ENCODE measurements at regions not wholly inside any gene's neighbourhood (a gene's known extent, or its start where the extent isn't known, plus 50 kb on each side); places are given as distances from the start of the nearest gene placed in this dataset.

DNA sequence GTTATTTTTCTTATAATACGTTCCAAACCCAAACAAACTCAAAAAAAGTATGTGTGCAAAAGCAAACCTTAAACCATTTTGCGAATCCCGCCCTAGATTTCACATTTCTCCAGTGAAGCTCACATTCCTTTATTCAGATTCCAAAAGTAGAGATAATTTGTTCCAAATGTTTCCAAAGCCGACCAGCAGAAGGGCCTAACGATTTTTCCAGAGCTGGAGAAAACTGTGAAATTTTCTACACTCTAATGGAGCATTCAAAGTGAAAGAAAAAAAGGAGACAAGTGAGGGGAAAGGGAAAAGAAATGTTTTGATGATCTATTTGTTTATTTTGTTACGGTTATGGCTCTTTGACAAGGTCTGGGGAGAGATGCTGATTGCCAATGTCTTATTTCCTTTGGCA lies 286.5 kb upstream of the SLC14A2 start:
- H3K27me3 ChIP-seq (ENCODE audit: control insufficient read depth in 1 of 2, insufficient read depth in 2 of 2, low read length in 2 of 2): no peaks in the 10 kb centered on the region
- H3K27ac ChIP-seq (ENCODE audit: low read length): no peak overlapping the region
- H3K4me3 ChIP-seq (ENCODE audit: low read length in 2 of 2): no peak overlapping the region
- no peak overlapping the region for H3K9ac ChIP-seq (ENCODE audit: low read length in 2 of 2)
- H3K4me1 ChIP-seq (ENCODE audit: control insufficient read depth, insufficient read depth, low read length): no peaks in the 10 kb centered on the region
- H3K9me3 ChIP-seq (ENCODE audit: control insufficient read depth in 2 of 2, low read length in 2 of 2): no peaks in the 10 kb centered on the region
- no peaks in the 10 kb centered on the region for H3K36me3 ChIP-seq (ENCODE audit: control insufficient read depth in 2 of 2, insufficient read depth in 2 of 2, low read length in 2 of 2)

DNA sequence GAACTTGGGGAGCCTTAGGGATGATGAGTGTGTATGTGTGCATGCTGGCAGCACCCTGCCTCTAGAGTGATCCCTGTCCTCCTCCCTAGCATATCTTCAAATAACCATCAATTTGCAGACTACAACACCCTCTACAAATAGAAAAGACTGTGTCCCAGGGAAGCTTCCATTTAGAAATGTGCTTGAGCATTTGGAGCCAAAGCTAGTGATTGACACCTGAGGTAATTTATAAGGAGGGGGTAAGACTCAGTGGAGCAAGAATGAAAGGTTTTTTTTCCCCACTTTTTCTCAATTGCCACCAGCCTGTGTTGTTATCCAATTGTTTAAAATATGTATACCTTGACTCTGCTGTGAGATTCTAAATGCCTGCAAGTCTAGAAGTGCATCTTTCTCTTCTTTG lies 286.0 kb upstream of the SLC14A2 start:
- Histone ChIP-seq H3K9me3 (ENCODE audit: control insufficient read depth in 2 of 2, low read length in 2 of 2) (no peaks in the 10 kb centered on the region), H3K27ac (ENCODE audit: low read length) (no peak overlapping the region), H3K36me3 (ENCODE audit: control insufficient read depth in 2 of 2, insufficient read depth in 2 of 2, low read length in 2 of 2) (no peaks in the 10 kb centered on the region), H3K4me3 (ENCODE audit: low read length in 2 of 2) (no peak overlapping the region), H3K9ac (ENCODE audit: low read length in 2 of 2) (no peak overlapping the region), H3K27me3 (ENCODE audit: control insufficient read depth in 1 of 2, insufficient read depth in 2 of 2, low read length in 2 of 2) (no peaks in the 10 kb centered on the region), H3K4me1 (ENCODE audit: control insufficient read depth, insufficient read depth, low read length) (no peaks in the 10 kb centered on the region)

DNA sequence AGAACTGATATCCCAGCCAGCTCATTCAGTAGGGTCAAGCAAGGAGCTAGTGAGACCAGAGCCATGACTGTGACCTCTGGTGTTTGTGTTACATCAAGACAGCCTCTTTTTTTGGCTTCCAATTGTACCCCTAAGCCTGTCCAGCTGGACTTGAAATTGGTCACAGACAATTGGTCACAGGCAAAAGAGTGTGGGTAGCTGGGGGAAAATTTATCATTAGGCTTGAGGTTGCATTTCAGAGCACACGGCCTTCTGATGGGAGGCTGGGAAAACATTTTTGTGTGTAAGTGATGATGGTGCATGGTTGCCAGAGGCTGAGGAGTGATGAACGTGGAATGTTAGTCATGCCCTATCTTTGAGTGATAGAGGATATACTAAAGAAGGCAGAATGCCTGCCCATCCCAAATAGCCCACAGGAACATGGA lies 285.1 kb upstream of the SLC14A2 start:
- H3K27me3 ChIP-seq (ENCODE audit: control insufficient read depth in 1 of 2, insufficient read depth in 2 of 2, low read length in 2 of 2): no peaks in the 10 kb centered on the region
- no peaks in the 10 kb centered on the region for H3K4me1 ChIP-seq (ENCODE audit: control insufficient read depth, insufficient read depth, low read length)
- no peaks in the 10 kb centered on the region for H3K36me3 ChIP-seq (ENCODE audit: control insufficient read depth in 2 of 2, insufficient read depth in 2 of 2, low read length in 2 of 2)
- no peak overlapping the region for H3K27ac ChIP-seq (ENCODE audit: low read length)
- H3K4me3 ChIP-seq (ENCODE audit: low read length in 2 of 2): no peak overlapping the region
- H3K9me3 ChIP-seq (ENCODE audit: control insufficient read depth in 2 of 2, low read length in 2 of 2): no peaks in the 10 kb centered on the region
- H3K9ac ChIP-seq (ENCODE audit: low read length in 2 of 2): no peak overlapping the region

DNA sequence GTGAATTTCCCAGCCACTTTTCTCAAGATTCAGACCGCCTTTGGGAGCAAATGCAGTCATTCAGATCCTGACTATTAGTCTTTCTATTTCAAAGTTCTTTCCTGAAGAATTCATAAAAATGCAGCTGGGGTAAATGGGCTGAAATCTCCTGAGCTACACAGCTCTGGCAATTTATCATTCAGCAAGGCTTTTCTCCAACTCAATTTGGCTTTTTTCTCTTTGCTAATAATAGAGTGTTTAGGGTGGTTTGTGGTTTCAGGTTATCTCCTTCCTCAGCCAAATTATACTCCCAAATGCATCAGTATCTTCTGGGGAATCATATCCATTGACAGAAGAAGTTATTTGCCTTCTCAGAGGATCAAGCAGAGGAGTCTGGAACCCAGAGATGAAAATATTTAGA lies 282.4 kb upstream of the SLC14A2 start:
- Histone ChIP-seq H3K27me3 (ENCODE audit: control insufficient read depth in 1 of 2, insufficient read depth in 2 of 2, low read length in 2 of 2) (no peaks in the 10 kb centered on the region), H3K36me3 (ENCODE audit: control insufficient read depth in 2 of 2, insufficient read depth in 2 of 2, low read length in 2 of 2) (no peaks in the 10 kb centered on the region), H3K9ac (ENCODE audit: low read length in 2 of 2) (no peak overlapping the region), H3K4me1 (ENCODE audit: control insufficient read depth, insufficient read depth, low read length) (no peaks in the 10 kb centered on the region), H3K9me3 (ENCODE audit: control insufficient read depth in 2 of 2, low read length in 2 of 2) (no peaks in the 10 kb centered on the region), H3K27ac (ENCODE audit: low read length) (no peak overlapping the region), H3K4me3 (ENCODE audit: low read length in 2 of 2) (no peak overlapping the region)

DNA sequence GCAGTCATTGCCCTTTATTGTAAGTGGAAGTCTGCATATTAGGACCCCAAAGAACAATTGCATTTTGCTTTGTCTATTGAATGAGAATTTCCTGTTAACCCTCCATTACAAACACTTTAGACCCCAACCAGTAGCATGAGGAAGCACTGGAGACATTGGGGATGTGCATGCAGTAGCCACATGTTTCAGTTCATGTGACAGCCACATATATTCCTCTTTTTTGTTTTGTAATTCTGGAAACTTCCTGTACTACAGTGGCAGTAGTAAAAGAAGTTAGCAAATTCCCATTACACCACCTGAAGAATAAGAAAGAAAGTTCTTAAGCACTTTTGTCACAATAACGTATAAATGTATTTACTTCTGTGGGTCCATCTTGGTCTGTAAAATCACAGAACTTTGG lies 281.1 kb upstream of the SLC14A2 start:
- H3K36me3 ChIP-seq (ENCODE audit: control insufficient read depth in 2 of 2, insufficient read depth in 2 of 2, low read length in 2 of 2): no peaks in the 10 kb centered on the region
- no peak overlapping the region for H3K9ac ChIP-seq (ENCODE audit: low read length in 2 of 2)

DNA sequence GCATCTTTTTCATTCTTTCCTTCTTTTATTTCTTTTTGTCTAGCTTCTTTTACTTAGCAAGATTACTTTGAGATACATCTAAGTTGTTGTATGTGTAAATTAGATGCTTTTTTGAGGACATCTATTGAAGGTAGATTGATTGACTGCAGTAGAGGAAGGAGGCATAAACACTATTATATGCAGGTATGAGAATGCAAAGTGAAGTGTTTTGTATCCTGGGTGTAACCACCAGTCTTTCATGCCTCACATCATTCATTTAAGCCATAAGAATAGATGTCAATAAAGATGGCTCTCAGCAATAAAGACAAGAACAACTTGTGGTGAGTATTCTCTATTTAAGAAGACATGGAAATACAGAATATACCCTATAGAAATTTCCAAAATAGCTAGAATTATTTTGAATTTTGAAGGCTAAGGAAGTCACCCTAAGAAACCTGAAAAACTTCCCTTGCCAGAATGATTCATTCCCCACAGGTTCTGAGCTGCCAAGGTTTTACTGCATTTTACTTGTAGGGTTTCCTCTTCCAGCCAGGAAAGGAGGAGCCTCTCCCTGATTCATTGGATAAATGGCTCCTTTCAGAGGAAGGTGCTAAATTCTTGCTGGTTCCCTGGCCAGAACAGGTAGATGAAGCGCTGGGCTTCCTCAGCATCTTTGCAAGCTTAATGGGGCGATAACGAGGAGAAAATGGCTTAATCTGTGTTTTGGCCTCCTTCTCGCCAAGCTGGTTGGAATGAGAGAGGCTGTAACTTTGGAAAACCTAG lies 279.8 kb upstream of the SLC14A2 start:
- no peaks in the 10 kb centered on the region for H3K4me1 ChIP-seq (ENCODE audit: control insufficient read depth, insufficient read depth, low read length)
- no peak overlapping the region for H3K4me3 ChIP-seq (ENCODE audit: low read length in 2 of 2)
- no peaks in the 10 kb centered on the region for H3K9me3 ChIP-seq (ENCODE audit: control insufficient read depth in 2 of 2, low read length in 2 of 2)
- H3K27me3 ChIP-seq (ENCODE audit: control insufficient read depth in 1 of 2, insufficient read depth in 2 of 2, low read length in 2 of 2): no peaks in the 10 kb centered on the region
- H3K9ac ChIP-seq (ENCODE audit: low read length in 2 of 2): no peak overlapping the region
- H3K36me3 ChIP-seq (ENCODE audit: control insufficient read depth in 2 of 2, insufficient read depth in 2 of 2, low read length in 2 of 2): no peaks in the 10 kb centered on the region
- no peak overlapping the region for H3K27ac ChIP-seq (ENCODE audit: low read length)

More for the DNA sequence above, 281.1 kb upstream of the SLC14A2 start:
- Histone ChIP-seq H3K4me1 (ENCODE audit: control insufficient read depth, insufficient read depth, low read length) (no peaks in the 10 kb centered on the region), H3K4me3 (ENCODE audit: low read length in 2 of 2) (no peak overlapping the region), H3K27me3 (ENCODE audit: control insufficient read depth in 1 of 2, insufficient read depth in 2 of 2, low read length in 2 of 2) (no peaks in the 10 kb centered on the region), H3K27ac (ENCODE audit: low read length) (no peak overlapping the region), H3K9me3 (ENCODE audit: control insufficient read depth in 2 of 2, low read length in 2 of 2) (no peaks in the 10 kb centered on the region)

DNA sequence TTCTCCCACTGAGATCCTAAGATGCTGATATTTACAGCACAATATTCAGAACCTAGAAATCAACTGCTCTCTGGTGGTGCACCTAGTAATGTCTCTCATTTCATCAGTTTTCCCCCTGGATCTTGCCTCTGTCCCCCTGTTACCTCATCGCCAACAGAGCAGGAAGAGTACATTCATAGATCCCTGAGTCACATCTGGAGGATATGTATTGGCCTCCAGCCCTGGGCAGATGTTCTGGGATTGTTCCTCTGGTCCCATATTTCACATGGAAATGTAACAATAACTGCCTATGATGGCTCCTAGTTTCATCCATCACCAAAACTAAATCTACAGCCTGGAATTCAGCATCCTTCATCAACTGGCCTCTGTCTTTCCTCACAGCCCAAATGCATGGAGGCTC lies 278.8 kb upstream of the SLC14A2 start:
- Histone ChIP-seq H3K4me1 (ENCODE audit: control insufficient read depth, insufficient read depth, low read length) (no peaks in the 10 kb centered on the region), H3K9ac (ENCODE audit: low read length in 2 of 2) (no peak overlapping the region), H3K36me3 (ENCODE audit: control insufficient read depth in 2 of 2, insufficient read depth in 2 of 2, low read length in 2 of 2) (no peaks in the 10 kb centered on the region), H3K27me3 (ENCODE audit: control insufficient read depth in 1 of 2, insufficient read depth in 2 of 2, low read length in 2 of 2) (no peaks in the 10 kb centered on the region), H3K27ac (ENCODE audit: low read length) (no peak overlapping the region), H3K9me3 (ENCODE audit: control insufficient read depth in 2 of 2, low read length in 2 of 2) (no peaks in the 10 kb centered on the region), H3K4me3 (ENCODE audit: low read length in 2 of 2) (no peak overlapping the region)

DNA sequence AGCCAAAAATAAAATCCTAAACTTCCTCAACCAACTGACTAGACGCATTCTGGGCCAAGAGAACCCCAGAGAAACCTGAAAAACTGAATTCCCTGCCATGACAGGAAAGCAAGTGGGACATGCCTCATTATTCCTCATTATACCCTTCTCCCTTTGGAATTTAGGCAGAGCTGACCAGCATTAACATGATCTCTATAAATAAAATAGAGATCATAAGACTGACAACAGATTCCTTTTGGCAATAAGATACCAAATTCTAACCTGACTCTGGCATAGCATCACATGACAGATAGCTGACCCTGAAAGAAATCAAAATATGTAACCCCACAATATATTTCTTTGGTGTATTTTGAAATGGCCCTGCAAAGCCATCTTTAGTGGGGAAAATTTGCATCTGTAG lies 277.8 kb upstream of the SLC14A2 start:
- no peaks in the 10 kb centered on the region for H3K27me3 ChIP-seq (ENCODE audit: control insufficient read depth in 1 of 2, insufficient read depth in 2 of 2, low read length in 2 of 2)
- no peaks in the 10 kb centered on the region for H3K4me1 ChIP-seq (ENCODE audit: control insufficient read depth, insufficient read depth, low read length)
- no peak overlapping the region for H3K27ac ChIP-seq (ENCODE audit: low read length)
- no peaks in the 10 kb centered on the region for H3K36me3 ChIP-seq (ENCODE audit: control insufficient read depth in 2 of 2, insufficient read depth in 2 of 2, low read length in 2 of 2)
- H3K4me3 ChIP-seq (ENCODE audit: low read length in 2 of 2): no peak overlapping the region
- no peak overlapping the region for H3K9ac ChIP-seq (ENCODE audit: low read length in 2 of 2)
- H3K9me3 ChIP-seq (ENCODE audit: control insufficient read depth in 2 of 2, low read length in 2 of 2): no peaks in the 10 kb centered on the region

DNA sequence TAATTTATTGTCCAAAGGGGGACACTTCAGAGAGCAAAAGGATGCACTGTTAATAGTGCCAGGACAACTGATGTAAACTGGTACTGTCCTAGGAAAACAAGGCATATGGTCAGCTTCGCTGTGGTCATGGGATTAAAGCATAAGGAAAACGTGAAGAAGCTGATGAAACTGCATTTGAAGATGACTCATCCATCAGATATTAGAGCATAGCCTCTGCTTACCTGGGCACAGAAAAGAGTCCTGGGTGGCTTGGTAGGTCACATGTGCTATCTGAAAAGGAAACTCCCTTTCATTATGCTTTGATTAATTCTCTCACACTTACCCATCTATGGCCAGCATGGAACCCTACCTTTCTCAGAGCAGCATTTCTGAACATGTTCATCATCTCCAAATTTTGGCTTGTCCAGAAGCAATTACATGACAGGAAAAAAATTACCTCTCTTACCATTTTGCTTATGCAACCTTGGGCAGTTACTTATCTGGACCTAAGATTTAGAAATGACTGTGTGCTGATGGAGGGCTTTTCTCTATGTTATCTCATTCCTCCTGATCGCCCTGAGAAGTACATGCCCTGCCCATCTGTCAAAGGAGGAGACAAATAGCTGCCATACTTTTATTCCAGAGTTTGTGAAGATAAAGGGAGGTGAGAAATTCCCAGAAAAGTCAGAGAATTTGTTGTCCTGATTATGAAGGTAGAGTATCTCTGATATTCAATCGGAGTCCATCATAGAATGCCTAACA lies 275.3 kb upstream of the SLC14A2 start:
- Histone ChIP-seq H3K4me3 (ENCODE audit: low read length in 2 of 2) (no peak overlapping the region), H3K9ac (ENCODE audit: low read length in 2 of 2) (no peak overlapping the region), H3K4me1 (ENCODE audit: control insufficient read depth, insufficient read depth, low read length) (no peaks in the 10 kb centered on the region), H3K36me3 (ENCODE audit: control insufficient read depth in 2 of 2, insufficient read depth in 2 of 2, low read length in 2 of 2) (no peaks in the 10 kb centered on the region), H3K9me3 (ENCODE audit: control insufficient read depth in 2 of 2, low read length in 2 of 2) (no peaks in the 10 kb centered on the region), H3K27ac (ENCODE audit: low read length) (no peak overlapping the region), H3K27me3 (ENCODE audit: control insufficient read depth in 1 of 2, insufficient read depth in 2 of 2, low read length in 2 of 2) (no peaks in the 10 kb centered on the region)

DNA sequence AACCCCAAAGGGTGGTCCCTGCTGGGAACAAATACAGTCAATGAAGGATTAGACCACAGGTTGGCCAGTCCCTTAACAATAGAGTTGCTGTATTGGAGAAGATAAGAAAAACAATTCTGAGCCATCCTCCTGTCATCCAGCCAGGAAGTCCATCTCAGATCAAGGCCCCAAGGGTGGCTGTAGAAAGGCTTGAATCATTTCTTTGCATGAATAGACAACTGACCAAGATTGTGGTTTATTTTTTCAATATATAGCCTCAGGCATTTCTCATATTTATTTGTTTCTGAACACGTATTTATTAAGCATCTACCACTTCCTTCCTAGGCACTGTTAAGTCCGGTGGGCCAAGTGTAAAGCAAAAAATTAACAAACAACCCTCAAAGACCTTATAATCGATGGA lies 274.4 kb upstream of the SLC14A2 start:
- no peaks in the 10 kb centered on the region for H3K27me3 ChIP-seq (ENCODE audit: control insufficient read depth in 1 of 2, insufficient read depth in 2 of 2, low read length in 2 of 2)
- H3K36me3 ChIP-seq (ENCODE audit: control insufficient read depth in 2 of 2, insufficient read depth in 2 of 2, low read length in 2 of 2): no peaks in the 10 kb centered on the region
- H3K4me3 ChIP-seq (ENCODE audit: low read length in 2 of 2): no peak overlapping the region
- H3K9me3 ChIP-seq (ENCODE audit: control insufficient read depth in 2 of 2, low read length in 2 of 2): no peaks in the 10 kb centered on the region
- H3K4me1 ChIP-seq (ENCODE audit: control insufficient read depth, insufficient read depth, low read length): no peaks in the 10 kb centered on the region
- H3K27ac ChIP-seq (ENCODE audit: low read length): no peak overlapping the region
- no peak overlapping the region for H3K9ac ChIP-seq (ENCODE audit: low read length in 2 of 2)

DNA sequence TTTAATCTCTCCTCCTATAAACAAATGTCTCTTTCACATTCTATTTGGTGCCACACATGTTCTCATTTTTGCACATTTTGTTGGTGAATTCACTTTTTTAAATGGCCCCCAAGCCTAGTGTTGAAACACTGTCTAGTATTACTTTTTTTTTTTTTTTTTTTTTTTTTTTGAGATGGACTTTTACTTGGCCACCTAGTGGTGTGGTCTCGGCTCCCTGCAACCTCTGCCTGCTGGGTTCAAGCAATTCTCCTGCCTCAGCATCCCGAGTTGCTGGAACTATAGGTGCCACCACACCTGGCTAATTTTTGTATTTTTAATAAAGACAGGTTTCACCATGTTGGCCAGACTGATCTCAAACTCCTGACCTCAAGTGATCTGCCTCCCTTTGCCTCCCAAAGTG lies 273.8 kb upstream of the SLC14A2 start:
- Histone ChIP-seq H3K4me1 (ENCODE audit: control insufficient read depth, insufficient read depth, low read length) (no peaks in the 10 kb centered on the region), H3K27ac (ENCODE audit: low read length) (no peak overlapping the region), H3K9me3 (ENCODE audit: control insufficient read depth in 2 of 2, low read length in 2 of 2) (no peaks in the 10 kb centered on the region), H3K27me3 (ENCODE audit: control insufficient read depth in 1 of 2, insufficient read depth in 2 of 2, low read length in 2 of 2) (no peaks in the 10 kb centered on the region), H3K4me3 (ENCODE audit: low read length in 2 of 2) (no peak overlapping the region), H3K9ac (ENCODE audit: low read length in 2 of 2) (no peak overlapping the region), H3K36me3 (ENCODE audit: control insufficient read depth in 2 of 2, insufficient read depth in 2 of 2, low read length in 2 of 2) (no peaks in the 10 kb centered on the region)

Measured in stomach smooth muscle (tissue), 2 donors.